ENCODE measurements at regions not wholly inside any gene's neighbourhood (a gene's known extent, or its start where the extent isn't known, plus 50 kb on each side); places are given as distances from the start of the nearest gene placed in this dataset.

- TF ChIP-seq CTCF (conservative IDR thresholded peaks at IDR 0.05; ENCODE audit: low read depth, low read length) (no peak), EZH2 (IDR thresholded peaks at IDR 0.05; ENCODE audit: low read length, unreplicated experiment) (no peak), EZH2phosphoT487 (IDR thresholded peaks at IDR 0.05; ENCODE audit: borderline replicate concordance, low read length) (no peak)
Measured at GRCh38 chr4:12943069-12943468, 541.1 kb downstream of the RAB28 start.

Data from PC-3 (cell line).